Epidermal melanocyte (primary cell): ENCODE measurements at regions not wholly inside any gene's neighbourhood (a gene's known extent, or its start where the extent isn't known, plus 50 kb on each side); places are given as distances from the start of the nearest gene placed in this dataset.
A peak's percentile ranks its signal among the peaks of the same experiment; 100 is the strongest.

Source experiments
- DNase-seq: peaks from one replicate; pipeline ENCODE4 v3.0.0; 2011; ENCODE audit warnings: low spot score; ENCODE audit not compliant: insufficient read length

DNA sequence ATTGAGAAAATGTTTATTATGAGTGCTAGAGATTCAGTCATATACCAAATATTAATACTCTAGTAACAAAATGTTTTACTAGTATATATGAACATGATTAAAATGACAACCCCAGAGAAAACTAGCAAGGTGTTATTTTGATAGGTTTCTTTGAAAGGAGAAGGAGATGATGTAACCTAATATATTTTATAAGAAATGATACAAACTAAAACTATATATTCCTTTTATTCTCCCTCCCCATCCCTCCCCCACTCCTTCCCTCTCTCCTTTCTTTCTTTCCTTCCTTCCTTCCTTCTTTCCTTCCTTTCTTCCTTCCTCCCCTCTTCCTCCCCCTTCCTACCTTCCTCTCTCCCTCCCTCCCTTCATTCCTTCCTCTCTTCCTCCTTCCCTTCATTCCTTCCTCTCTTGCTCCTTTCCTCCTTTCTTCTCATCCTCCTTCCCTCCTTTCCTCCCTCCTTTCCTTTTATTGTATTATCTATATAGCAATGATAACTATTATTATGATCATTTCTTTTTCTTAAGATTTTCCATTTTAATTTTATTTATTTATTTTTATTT is 215.3 kb upstream of the MEF2C start:
- no peak for DNase-seq

DNA sequence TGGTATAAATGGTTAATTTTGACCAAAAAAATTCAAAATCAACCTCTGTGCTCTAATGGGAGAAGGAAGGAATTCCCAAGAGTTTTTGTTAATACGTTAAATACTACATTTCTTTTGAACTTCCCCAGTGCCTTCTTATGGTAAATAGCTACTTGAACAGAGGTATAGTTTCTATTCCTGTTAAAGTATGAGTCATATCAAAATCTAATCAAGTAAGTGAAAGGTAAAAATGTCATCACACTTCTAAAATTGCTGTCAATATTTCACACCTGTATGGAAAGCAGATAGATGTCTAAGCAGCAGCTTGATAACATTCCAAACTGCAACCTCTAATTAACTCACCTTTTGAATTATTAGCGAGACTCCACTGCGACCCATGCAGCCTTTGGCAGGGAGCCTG is 214.1 kb upstream of the MEF2C start:
- no peak for DNase-seq

DNA sequence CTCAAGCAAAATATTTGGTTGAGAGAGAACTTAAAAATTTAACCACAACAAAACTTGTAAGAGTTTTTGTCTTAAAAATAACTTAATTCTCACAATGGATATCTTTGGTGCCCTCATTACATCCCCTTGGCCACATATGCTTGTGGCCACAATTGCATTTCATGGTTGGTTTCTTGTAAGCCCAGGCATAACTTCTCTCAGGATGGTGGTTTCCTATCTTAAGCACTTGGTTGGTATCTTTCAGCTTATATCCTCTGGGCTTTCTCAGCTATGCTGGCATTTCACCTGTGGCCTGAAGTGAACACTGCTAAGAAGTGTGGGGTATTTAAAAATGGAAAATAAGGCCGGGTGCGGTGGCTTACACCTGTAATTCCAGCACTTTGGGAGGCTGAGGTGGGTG is 212.4 kb upstream of the MEF2C start:
- DNase-seq: no peak

DNA sequence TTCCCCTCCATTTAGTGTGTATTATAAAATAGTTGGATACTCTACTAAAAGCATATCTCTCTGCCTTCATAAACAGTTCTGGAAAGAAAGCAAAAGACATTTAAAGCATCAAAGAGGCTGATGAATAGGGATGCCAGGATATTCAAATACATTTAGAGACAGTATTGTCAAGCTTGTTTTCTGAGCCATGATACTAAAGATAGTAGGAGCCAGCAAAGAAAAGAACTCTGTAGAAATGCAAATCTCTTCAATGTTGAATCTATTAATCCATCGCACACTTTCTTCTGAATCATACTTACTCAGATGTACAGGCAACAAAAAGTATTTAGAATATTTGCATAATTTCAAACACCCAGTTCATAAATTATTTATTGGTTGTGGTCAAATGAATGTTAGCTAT is 207.1 kb upstream of the MEF2C start:
- no peak for DNase-seq

DNA sequence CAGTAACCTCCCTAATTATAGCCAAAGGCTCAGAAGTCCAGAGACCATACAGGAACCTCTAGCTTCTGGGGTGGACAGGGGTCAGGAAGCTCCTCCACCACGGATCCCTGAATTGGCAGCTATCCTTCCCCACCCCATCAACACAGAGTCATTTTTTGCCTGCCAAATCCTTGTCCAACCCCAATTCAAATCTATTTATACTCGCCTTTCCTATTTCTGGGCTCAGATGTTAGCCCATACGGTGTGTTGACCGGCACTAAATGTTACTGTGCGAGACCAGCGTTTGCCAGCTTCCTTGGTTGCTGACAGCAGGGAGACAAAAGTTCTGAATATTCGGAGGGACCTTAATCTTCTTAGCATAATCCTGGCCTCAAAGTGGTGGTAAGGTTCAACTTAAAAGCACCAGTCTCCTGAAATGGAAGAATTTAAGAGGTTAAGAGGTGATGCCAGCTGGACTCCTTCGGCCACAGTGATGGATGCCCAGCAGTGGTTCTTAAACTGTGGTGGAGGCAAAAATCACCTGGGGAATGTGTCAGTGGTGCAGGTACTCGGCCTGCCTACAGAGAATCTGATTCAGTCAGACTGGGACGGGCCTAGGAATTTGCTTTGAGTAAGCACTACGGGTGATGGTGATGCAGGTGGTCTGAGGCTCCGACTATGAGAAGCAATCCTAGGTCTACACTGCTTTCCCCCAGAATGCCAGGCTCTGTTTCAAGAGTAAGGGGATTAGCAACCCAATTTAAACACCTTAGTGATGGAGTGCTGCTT is 204.8 kb upstream of the MEF2C start:
- DNase-seq: no peak

DNA sequence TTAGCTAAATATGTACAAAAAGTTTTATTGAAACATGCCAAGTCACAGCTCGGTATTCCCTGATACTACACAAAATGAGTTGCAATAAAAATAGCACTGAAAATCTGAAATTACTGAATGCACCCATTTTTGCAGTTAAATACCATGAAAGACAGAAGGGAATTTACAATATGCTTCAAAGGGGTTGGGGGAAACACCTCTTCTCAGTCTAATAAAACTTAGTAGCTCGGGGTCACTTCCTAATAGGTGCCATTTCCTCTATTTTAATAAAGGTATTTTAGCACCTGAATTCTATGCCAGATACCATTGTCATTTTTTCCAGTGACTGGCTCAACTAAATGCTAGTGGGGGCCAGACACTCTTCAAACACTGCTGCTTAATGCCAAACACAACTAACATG is 204.1 kb upstream of the MEF2C start:
- DNase-seq: no peak

DNA sequence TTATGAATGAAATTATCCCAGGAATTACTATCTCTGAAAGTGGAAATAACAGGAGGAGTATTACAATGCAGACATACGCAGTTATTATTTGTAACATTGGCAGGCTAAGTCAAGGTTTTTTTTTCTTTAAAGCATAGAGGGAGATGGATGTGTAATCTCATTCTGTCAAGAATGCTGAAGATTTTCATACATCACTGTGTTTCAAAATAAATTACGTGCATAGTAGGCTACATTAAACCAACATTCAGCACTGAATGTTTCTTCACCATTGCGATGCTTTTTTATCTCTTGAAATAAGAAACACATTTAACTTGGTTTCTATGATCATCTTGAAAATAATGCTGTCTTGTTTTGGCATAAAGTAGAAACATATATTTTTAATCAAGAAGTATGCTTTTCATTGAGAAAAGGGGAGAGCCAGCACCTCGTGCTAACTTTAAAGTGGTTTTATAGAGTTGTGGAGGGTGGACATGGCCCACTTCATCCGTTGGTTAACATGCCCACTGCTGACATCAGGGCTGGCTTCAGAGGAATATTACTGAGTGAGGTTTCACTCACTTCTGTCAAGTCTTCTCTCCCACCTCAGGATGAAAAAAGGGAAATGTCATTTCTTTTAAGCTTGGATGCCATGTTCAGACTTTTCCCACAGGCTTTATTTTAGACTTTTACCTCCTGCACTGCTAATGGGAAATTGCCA is 203.6 kb upstream of the MEF2C start:
- no peak for DNase-seq

DNA sequence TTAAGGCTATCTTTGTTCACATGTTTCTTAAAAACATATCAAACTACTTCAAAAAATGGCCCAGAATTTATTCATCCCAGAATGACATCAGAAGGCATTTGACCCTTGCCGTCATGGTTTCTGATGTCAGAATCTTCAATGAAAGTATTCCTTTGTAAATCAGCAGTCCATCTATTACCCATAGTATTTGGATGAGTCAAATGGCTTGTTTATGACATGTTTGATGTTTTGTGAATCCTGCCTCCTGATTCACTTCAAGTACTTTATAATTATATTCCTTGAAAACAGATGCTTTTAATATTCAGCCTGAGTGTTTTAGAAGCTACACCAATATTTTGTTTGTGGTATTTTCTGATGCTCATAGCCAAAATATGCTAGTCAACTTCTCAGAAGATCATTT is 200.8 kb upstream of the MEF2C start:
- peak; percentile 33 for DNase-seq

DNA sequence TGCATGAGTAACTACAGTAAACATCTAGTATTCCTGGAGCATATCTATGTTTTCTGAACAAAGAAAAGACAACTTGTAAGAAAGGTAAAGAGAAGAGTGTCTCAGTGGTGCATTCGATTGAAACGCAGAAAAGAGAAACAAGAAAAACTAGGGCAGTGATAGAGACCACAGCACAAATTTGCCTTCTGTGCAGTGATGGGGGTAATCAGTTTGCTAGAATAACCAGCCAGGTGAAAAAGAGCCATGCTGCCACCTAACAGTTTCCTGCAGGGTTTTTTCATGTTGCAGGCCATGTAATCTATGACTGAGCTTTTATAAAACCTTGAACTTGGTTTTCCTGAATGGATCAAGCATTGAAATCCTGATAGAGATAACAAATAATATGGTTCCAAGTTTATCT is 198.4 kb upstream of the MEF2C start:
- DNase-seq: no peak

DNA sequence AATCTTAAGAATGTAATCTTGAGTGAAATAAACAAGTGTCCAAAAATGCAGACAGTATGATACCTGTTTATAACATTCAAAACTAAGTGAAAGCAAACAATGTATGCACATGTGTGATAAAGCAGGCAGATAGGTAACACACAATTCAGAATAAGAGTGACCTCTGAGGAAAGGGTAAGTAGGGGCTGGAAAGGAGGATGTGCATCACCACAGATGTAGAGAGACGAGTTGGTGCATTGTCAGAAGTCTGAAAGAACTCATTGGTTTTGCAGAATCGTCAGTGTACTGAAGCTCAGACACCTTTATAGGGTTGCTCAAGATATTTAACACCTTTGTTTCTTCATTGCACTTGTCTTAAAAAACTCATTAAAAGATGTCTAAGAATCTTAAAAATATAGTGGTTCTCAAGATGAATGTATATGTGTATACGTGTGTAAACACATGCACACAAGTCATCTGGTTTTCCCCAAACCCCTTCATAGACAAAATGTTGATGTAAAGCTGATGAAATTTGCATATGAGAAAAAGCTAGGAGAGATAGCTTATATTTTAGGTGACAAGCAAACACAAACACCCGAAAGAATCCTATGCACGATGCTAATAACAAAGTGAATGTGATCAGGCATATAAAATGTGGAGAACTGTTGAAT is 197.6 kb upstream of the MEF2C start:
- DNase-seq: no peak

DNA sequence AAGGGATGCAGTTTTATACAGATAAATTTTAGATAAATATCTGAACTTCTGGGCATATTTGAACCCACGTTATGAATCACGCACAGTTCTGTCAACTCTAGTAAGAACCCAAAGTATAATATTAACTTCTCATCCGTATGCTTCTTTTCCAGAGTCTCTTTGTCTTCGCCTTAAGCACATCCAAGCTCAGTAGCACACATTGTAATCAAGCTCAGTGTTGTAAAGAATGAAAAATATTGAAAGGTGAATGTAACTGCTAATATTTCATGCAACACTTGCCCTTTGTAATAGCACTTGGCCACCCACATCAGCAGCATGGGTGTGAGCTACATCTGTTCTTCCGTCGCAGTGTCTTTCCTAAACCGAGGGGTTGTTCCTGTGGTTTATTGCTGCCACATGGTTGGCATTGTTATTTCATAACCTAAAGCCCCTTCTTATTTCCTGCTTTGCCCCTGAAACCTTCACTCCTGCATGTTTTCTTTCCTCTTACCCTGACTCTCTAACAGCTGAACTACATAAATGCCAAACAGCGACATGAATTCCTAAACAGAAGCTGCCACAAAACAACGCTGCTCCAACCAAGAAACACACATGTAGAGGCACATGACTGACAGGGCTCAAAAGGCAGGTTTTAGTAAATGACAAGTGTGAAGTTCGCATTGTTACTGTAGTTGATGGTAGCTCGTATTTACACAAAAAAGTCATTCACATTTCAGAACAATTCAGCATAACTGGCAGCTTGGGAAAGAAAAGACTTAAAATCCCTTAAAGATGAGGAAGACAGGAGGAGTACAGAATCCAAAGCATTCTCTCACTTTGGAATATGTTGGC is 190.1 kb upstream of the MEF2C start:
- no peak for DNase-seq

DNA sequence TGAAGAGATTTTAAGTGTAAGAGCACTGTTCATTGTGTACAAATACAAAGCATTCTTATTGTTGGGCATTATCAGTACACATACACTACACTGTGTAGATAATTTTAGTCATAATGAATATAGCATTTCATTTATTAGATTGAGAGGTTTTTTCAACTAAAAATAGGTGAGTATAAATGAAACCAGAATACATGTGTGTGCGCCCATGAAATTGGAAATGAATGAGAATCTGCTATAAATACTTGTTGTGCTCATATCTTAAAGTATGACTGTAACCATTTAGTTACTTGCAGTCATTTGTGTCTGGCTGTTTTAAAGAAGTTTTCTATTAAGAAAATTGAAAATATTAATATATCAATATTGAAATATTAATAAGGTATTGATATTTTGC is 189.0 kb upstream of the MEF2C start:
- DNase-seq: no peak

DNA sequence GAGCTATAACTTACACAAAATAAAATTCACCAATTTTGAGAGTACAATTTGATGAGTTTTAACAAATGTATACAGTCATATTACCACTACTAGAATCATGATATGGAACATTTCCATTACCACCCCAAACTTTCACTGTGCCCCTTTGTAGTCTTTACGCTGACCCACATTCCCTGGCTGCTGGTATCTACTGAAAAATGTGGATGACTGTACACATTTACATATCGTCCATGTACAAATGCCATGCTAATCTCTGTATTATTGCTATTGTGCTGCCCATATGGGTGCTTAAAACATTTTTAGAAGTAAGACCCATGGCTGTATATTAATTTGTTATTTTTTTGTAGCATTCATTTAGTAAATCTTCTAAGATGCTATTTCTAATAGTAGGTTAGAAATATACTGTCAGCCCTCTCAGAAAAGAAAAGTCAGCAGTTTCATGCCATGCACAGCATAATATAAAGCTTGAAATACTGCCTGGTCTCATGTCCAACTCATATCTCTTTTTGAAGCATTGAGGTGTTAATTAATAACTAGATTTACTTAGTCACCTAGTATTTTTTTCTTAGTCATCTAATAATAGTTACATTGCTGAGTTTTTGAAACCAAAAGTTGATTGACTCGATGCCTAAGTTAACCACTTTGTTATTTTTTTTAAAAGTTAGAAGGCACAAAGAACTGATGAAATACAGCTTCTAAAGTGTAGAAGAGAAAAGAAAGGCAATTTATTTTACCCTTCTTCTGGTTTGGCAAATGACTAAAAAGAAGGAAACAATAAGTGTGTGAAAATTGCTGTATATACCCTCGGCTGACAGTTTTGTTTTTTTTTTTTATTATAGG is 188.3 kb upstream of the MEF2C start:
- DNase-seq: no peak

DNA sequence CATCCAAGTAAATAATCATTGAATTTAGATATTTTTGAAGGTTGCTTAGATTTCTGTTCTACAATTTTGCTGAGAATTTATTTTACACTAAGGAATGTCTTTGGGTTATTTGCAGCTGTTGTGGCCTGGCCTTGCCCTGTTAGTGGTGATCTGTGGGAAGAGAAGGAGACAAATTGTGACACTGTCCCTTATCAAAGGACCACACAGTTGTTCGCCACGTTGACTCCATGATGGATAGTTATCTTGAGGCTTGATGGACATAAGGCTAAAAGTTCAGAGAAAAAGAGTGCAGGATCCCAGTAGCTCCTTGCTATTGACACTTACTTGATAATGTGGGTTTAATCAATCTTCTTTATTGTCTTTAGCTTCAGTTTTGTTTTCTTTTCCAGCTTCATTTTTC is 186.6 kb upstream of the MEF2C start:
- no peak for DNase-seq

DNA sequence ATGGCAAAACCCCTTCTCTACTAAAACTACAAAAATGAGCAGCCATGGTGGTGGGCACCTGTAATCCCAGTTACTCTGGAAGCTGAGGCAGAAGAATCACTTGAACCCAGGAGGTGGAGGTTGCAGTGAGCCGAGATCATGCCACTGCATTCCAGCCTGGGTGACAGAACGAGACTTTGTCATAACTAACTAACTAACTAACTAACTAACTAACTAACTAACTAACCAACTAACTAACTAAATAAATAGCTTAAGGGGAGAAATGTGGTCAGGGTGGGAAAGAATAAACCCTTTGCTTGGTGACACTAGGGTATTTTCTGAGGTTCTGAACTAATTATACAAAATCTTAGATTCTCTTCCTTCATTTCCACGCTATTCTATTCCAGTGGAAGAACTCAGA is 184.4 kb upstream of the MEF2C start:
- no peak for DNase-seq

DNA sequence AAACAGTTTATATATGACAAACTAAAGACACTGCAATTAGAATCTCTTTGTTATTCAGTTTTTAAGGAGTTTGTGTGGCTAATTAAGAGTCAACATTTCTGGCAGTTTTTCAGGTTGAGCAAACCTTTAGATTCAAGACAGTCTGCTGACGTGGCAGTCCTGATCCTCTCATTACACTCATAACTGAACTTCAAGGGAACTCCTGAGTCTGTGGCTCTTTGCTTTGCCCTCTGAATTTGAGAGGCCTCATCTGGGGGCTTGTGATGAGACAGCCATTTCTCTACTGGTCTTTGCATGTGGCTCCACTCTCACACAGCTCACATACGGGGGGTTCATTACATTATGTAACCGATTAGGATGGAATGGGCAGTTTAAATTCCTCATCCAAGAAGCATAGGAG is 182.9 kb upstream of the MEF2C start:
- DNase-seq: no peak

DNA sequence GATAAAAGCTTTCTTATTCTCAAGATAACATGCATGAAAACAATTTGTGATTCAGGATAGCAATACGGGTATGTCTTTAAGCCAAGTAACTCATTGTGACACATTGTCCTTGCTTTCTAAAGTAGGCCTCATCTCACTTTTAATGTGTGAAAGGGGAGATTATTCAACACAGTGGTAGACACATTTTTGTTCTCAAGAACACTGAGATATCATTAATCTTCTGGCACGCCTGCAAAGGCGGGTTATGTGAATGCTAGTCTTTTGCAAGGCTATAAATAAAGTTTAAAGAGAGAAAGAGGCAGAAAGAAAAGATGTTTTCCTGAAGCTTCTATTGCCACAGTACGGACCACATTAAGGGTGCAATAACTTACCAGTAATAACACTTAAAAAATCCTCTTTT is 181.8 kb upstream of the MEF2C start:
- DNase-seq: no peak

DNA sequence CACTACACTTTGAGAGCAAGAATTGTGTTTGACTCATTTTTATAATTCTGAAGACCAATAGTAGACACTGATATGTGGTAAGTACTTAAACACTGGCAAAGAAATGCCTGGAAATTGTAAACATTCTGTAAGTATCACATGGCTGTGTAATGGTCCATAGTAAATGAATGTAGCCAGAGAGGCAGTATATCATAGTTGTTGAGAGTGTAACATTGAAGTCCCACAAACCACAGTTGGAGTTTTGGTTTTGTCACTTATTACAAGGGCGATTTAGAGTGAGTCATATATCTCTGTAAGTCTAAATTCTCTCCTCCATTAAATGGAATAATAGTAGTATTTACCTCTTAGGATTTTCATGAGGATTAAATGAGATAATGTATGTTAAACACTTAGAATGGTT is 181.1 kb upstream of the MEF2C start:
- no peak for DNase-seq

DNA sequence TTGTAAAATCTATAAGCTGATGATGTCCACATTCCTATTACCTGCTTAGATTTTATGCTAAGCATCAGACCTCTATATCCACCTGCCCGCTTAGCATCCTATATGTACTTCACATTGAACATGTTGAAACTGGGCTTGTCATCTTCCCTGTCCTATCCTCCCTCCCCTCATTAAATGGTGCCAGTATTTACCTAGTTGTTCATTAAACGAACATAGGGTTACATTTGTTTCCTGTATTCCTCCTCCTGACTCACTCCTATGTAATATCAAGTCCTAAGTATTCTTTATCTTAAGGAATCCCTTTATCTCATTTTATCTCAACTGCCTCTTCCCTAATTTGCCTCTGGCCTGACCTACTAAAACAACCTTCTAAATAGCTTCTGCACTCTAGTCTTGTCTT is 177.8 kb upstream of the MEF2C start:
- DNase-seq: no peak

DNA sequence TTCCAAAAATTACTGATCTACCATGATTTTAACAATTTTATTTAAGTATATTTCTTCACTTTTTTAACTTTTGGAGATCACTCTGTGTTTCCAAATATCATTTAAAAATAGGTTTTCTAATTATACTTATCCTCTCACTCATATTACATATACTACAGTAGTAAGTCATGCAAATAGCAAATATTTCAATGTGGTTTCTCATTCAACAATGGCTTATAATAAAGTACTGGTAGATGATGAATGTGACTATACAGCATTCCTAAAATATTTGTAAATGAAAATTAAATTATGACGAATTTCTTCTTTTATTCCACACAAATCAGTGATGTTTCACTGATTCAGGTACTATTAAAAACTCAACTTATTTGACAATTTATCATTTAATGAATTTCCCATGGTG is 176.3 kb upstream of the MEF2C start:
- DNase-seq: no peak

DNA sequence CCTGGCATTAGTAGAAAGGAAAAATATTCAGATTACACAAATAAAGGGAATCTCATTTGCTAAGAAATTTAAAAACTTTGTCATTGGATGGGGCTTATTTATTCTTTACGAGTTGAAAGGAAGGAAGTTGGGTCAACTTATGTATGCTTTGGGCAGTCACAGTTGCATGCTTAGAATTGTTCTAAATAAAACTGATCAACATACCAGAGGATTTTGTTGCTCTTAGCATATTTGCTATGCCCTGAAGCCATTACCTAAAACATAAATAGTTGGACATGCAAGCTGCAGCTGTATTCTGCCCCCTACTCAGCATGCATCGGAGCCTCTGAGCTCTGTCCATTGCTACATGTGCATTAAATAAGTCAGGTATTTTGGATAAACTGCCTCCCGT is 172.7 kb upstream of the MEF2C start:
- DNase-seq: no peak
